Endothelial cell (in vitro differentiated cells): ENCODE measurements at regions not wholly inside any gene's neighbourhood (a gene's known extent, or its start where the extent isn't known, plus 50 kb on each side); places are given as distances from the start of the nearest gene placed in this dataset.

ENCODE experiments used
- DNase-seq: peaks from one replicate; pipeline ENCODE4 v3.0.0; 2021; ENCODE audit warnings: low spot score
- H3K27ac Mint-ChIP-seq: one replicate; pipeline ENCODE4 v1.8.0; 2021; ENCODE audit warnings: mixed read lengths, inconsistent platforms; ENCODE audit not compliant: unreplicated experiment
- H3K27me3 Mint-ChIP-seq: one replicate; pipeline ENCODE4 v1.8.0; 2021; ENCODE audit warnings: mild to moderate bottlenecking, moderate library complexity, mixed read lengths, inconsistent platforms; ENCODE audit not compliant: unreplicated experiment
- H3K36me3 Mint-ChIP-seq: one replicate; pipeline ENCODE4 v1.8.0; 2021; ENCODE audit warnings: mild to moderate bottlenecking, low read depth, mixed read lengths, inconsistent platforms; ENCODE audit not compliant: unreplicated experiment
- H3K4me1 Mint-ChIP-seq: one replicate; pipeline ENCODE4 v1.8.0; 2021; ENCODE audit warnings: mild to moderate bottlenecking, mixed read lengths, inconsistent platforms; ENCODE audit not compliant: unreplicated experiment
- H3K4me3 Mint-ChIP-seq: one replicate; pipeline ENCODE4 v1.8.0; 2021; ENCODE audit warnings: mild to moderate bottlenecking, mixed read lengths, inconsistent platforms; ENCODE audit not compliant: unreplicated experiment
- H3K9me3 Mint-ChIP-seq: one replicate; pipeline ENCODE4 v1.8.0; 2021; ENCODE audit warnings: mixed read lengths, inconsistent platforms; ENCODE audit not compliant: unreplicated experiment
- TF ChIP-seq, protein P1 (sequence below): fragments of 200-600 bp; sonication (generic); IDR thresholded peaks from one replicate; pipeline ENCODE4 v1.5.0; 2021; ENCODE audit warnings: antibody characterized with exemption; ENCODE audit not compliant: unreplicated experiment

DNA sequence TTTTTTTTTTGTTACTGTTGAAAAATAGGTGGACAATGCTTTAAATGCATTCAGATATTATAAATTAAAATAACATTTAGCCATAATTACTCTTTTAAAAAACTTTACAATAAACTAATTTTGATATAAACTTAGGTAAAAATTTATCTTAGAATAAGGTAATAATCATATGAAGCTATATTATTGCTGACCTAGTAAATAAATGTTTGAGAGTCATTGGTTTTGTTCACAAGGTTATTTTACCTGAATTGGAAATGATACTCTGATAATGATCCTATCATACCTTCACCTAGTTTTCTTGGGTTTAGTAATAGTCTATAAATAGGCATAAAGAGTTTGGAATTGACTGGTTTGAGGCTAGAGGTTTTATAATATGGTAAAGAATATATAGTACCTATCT lies 1076.4 kb upstream of the CDH6 start:
- no peaks in the 10 kb centered on the region for H3K4me1 Mint-ChIP-seq
- TF ChIP-seq, protein P1, sequence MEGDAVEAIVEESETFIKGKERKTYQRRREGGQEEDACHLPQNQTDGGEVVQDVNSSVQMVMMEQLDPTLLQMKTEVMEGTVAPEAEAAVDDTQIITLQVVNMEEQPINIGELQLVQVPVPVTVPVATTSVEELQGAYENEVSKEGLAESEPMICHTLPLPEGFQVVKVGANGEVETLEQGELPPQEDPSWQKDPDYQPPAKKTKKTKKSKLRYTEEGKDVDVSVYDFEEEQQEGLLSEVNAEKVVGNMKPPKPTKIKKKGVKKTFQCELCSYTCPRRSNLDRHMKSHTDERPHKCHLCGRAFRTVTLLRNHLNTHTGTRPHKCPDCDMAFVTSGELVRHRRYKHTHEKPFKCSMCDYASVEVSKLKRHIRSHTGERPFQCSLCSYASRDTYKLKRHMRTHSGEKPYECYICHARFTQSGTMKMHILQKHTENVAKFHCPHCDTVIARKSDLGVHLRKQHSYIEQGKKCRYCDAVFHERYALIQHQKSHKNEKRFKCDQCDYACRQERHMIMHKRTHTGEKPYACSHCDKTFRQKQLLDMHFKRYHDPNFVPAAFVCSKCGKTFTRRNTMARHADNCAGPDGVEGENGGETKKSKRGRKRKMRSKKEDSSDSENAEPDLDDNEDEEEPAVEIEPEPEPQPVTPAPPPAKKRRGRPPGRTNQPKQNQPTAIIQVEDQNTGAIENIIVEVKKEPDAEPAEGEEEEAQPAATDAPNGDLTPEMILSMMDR, result no peak
- peaks cover 2% of the 10 kb centered on the region for H3K27me3 Mint-ChIP-seq
- DNase-seq, result no peak
- no peak overlapping the region for H3K27ac Mint-ChIP-seq
- H3K9me3 Mint-ChIP-seq, result no peaks in the 10 kb centered on the region
- no peaks in the 10 kb centered on the region for H3K36me3 Mint-ChIP-seq
- H3K4me3 Mint-ChIP-seq, result no peak overlapping the region

DNA sequence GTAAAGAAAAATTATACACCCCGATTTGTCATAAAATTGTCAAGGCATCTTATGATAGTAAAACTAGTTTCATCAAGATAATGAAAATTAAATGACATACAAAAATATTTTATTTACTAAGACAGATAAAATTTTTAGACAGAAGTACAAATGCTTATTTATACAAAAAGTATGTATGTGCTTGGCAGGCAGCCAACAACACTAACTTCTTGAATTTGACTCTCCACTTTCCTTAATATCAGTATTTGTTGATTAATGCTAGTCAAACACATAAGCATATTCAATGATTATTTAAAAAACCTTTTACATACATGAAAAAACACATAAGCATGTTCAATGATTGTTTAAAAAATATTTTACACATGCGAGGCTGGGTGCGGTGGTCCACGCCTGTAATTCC lies 1079.9 kb upstream of the CDH6 start:
- H3K27me3 Mint-ChIP-seq, result no peaks in the 10 kb centered on the region
- H3K9me3 Mint-ChIP-seq, result no peaks in the 10 kb centered on the region
- no peak for DNase-seq
- H3K27ac Mint-ChIP-seq, result no peak overlapping the region
- H3K4me3 Mint-ChIP-seq, result no peak overlapping the region
- TF ChIP-seq, protein P1, result no peak
- H3K4me1 Mint-ChIP-seq, result no peaks in the 10 kb centered on the region
- no peaks in the 10 kb centered on the region for H3K36me3 Mint-ChIP-seq

DNA sequence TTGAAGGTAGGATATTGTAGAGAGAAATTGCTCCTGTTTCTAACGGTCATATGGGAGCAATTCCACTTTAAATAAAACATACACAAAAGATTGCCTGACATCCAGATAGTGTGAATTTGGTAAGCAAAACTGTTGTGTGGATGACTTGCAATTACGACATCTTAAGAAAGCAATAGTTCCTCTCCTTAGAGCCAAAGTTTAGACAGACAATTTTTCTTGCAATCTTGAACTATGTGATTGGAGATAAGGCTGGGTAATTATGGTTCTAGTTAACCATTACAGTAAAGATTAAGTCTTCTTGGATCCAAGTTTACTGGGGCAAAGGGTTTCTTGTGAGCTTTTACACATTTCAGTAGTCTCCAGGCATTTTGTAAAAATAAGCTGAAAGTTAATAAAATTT lies 1080.6 kb upstream of the CDH6 start:
- Mint-ChIP-seq H3K4me3 (no peak overlapping the region), H3K27me3 (no peaks in the 10 kb centered on the region)
- no peak for DNase-seq

GRCh38 chr5:30108051-30108450 lies 1085.4 kb upstream of the CDH6 start:
- H3K4me3 Mint-ChIP-seq, result no peak overlapping the region
- H3K9me3 Mint-ChIP-seq, result no peaks in the 10 kb centered on the region
- H3K36me3 Mint-ChIP-seq, result no peaks in the 10 kb centered on the region
- H3K27me3 Mint-ChIP-seq, result no peaks in the 10 kb centered on the region
- no peaks in the 10 kb centered on the region for H3K4me1 Mint-ChIP-seq
- DNase-seq, result no peak
- TF ChIP-seq, protein P1, result no peak
- no peak overlapping the region for H3K27ac Mint-ChIP-seq

More for the DNA sequence above, 1080.6 kb upstream of the CDH6 start:
- Mint-ChIP-seq H3K36me3 (no peaks in the 10 kb centered on the region), H3K9me3 (no peaks in the 10 kb centered on the region), H3K27ac (no peak overlapping the region), H3K4me1 (no peaks in the 10 kb centered on the region)
- TF ChIP-seq, protein P1, result no peak

- Mint-ChIP-seq H3K9me3 (no peaks in the 10 kb centered on the region), H3K27ac (no peak overlapping the region), H3K4me3 (no peak overlapping the region), H3K4me1 (no peaks in the 10 kb centered on the region), H3K36me3 (no peaks in the 10 kb centered on the region), H3K27me3 (no peaks in the 10 kb centered on the region)
- DNase-seq, result no peak
- TF ChIP-seq, protein P1, result no peak
These were observed 1086.9 kb upstream of the CDH6 start for GRCh38 chr5:30106596-30106995.
